Islet precursor cell (in vitro differentiated cells): ENCODE measurements at regions not wholly inside any gene's neighbourhood (a gene's known extent, or its start where the extent isn't known, plus 50 kb on each side); places are given as distances from the start of the nearest gene placed in this dataset.

Experiments used
- DNase-seq: peaks from one replicate; pipeline ENCODE4 v3.0.0-alpha.2; 2018

DNA sequence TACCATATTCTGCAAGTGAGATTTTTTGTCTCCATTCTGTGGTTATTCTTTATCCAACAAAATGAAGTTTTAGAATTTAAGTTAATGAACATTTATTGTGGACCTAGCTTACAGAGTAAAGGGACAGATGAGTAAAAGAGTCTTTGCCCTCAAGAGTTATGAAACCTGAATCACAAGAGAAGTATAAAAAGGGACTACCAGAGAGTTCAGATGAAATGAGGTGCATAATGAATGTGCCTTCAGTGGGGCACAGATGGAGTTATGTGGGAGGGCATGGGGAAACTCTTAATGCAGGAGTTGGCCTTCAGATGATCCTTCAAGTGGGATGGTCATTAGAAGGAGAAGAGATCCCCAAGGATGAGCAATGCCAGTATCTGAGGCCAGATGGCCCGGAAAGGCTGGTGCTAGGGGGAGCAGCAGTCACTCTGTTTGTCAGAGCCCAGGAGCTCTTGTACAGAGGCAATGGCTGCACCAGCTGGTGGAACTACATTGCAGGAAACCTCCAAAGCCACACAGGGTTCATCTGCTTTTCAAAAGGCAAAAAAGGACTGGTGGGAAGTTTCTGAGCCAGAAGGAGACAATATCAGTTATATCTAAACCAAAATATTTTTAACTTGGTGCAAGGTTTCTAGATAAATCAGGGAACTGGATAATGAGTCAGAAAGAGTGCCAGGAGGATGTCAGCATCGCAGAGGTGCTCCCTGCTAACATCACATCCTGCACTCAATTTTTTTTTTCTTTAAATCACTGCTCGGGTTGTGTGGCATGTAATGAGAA lies 162.0 kb downstream of the KLF6 start:
- no peak for DNase-seq

DNA sequence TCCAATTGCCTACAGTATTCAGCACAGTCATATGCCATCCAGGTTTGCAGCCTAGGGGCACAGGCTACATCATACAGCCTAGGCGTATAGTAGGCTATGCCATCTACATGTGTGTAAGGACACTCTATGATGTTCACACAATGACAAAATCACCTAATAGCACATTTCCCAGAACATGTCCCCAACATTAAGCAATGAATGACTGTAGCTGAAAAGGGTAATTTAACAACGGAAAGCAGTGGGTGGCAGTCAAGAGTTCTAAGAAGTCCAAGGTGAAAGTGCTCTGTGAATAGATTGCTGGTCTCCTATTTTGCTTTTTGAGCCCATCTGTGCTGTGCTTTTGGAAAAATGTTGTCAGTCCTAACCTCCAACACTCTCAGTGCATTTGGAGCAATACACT lies 162.6 kb downstream of the KLF6 start:
- no peak for DNase-seq

DNA sequence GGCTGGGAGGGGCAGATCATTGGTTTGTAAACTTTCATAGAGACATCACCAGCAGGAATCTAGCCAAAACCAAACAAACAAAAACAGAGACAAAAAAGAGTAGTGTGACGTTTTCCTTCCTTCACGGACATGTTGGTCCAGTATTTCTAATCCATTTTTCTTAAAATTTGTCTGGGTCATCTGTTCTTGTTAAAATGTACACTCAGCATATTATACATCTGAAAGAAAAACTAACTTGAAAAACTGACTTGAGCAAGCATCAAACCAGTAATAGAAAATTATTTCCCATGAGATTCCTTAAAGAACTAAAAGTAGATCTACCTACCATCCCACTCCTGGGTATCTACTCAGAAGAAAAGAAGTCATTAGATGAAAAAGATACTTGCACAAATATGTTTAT lies 164.2 kb downstream of the KLF6 start:
- no peak for DNase-seq

DNA sequence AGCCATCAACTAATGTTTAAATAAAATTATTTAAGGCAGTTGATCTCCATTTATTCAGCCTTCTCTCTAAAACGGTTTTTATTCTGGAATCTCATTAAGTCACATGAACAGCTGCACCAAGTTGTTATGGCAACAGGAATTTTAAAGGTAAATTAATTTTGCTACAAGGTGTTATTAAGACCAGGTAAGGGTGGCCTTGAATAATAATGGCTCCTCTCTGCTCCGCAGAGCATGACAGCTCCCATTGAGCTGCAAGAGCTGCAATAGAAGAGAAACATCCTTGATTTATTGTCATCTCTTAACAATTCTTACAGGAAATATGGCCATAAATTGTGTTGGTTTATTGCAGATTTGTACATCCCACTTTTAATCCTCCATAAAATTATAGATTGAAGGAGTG lies 165.8 kb downstream of the KLF6 start:
- DNase-seq = no peak

DNA sequence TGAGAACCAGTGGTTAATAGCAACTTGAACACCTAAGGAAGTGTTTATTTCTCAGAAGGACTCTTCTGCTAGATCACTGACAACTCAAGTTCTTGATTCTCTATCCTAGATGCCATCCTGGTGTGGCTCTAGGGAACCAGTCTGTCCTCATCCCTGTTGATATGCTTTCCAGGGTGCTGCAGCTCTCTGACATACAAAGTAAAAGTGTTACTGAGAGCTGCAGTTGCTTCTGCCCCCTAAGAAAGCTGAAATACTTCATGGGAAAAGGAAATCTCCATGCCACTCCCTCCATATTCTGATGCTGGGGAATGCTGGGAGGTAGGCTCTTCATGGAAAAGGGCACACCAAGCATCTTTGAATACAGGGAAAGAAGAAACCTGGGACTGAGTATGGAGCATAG lies 168.1 kb downstream of the KLF6 start:
- no peak for DNase-seq

DNA sequence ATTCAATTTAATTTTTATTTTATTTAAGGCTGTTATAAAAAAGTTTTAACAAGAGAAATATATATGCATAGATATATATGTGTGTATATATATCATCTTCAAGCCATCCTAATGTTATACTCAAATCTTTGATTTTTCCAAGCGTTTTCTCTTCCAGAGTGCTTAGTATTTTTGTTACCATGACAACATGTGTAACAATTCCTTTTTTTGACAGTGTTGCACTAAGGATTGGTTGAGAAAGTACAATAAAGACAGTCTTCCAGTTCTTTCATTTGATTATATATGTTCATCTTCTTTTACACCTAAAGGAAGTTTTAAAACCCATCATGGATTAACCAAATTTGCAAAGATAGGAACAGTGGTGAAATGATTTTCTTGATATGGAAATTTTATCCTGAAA lies 171.7 kb downstream of the KLF6 start:
- no peak for DNase-seq

DNA sequence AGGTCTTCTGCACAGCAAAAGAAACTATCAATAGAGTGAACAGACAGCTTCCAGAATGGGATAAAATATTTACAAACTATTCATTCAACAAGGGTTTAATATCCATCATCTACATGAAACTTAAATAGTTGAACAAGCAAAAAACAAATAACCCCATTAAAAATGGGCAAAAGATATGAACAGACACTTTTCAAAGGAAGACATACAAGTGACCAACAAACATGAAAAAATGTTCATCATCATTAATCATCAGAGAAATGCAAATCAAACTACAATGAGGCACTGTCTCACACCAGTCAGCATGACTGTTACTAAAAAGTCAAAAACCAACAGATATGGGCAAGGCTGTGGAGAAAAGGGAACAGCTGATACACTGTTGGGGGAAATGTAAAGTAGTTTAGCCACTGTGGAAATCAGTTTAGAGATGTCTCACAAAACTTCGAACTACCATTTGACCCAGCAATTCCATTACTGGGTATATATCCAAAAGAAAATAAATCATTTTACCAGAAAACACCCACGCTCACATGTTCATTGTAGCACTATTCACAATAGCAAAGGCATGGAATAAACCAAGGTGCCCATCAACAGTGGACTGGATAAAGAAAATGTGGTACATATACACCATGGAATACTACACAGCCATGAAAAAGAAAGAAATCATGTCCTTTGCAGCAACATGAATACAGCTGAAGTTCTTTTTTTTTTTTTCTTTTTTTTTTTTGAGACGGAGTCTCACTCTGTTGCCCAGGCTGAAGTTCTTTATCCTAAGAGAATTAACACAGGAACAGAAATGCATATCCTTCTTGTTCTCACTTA lies 172.6 kb downstream of the KLF6 start:
- DNase-seq = no peak

DNA sequence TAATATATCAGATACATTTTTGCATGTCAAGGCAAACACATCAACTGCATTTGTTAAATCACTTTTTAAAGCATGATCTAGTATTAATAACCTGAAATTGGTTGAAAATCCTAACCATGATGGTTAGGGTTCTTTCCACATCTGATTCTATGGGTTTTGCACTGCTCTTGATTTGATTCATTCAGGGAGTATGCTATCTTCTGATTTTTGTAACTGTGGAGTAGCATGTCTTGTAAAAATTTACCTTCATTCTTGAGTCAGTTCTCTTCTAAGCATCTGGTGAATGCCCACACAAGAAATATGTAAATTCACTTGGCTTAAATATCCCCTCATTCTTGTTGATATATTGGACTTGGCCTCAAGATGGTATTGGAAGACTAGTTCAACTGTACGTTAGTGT lies 178.7 kb downstream of the KLF6 start:
- no peak for DNase-seq

DNA sequence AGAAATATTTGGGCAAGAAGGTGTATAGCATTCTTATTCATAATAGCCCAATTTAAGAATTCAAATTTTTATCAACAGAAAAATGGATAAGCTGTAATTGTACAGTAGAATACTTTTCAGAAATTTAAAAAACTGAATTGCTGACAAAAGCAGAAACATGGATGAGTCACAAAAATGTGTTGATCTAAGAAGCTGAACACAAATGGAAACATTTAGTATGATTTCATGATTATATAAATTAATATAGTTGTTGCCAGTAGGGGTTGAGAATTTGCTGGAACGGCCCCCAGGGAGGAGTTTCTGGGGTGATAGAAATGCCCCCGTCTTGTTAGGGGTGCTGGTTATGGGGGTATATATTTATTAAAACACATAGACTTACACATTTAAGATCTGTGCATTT lies 179.1 kb downstream of the KLF6 start:
- DNase-seq = no peak

DNA sequence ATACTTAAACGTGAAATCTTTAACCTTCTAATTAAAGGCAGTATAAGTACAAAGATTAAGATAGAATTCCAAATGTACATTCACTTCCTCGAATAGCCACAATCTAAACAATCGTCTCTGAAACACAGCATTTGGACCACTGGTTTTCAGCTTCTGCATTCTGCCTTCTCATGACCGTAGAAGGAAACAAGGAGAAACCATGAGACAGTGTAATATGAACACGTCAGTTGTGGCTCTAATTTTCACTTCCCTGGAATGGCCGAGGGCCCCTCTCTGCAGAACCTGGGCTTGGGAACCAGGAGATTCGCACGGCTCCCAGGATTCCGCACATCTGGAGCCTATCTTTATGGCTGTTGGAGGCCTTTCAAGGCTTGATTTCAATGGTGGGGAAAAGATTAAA lies 189.3 kb downstream of the KLF6 start:
- DNase-seq = no peak

DNA sequence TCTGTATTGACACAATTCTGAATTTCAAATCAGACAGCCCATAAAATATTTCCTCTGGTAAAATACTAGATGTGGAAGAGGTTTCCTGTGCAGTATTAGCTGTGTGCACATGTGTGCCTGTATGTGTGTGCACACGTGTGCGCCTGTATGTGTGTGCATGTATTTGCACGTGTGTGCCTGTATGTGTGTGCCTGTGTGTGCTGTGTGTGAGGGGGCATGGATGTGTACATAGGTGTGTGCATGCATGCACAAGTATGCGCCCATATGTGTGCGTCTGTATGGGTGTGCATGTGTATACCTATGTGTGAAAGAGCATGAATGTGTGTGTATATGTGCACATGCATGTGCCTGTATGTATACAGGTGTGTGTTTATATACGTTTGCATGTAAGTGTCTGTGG lies 191.4 kb downstream of the KLF6 start:
- DNase-seq = no peak

DNA sequence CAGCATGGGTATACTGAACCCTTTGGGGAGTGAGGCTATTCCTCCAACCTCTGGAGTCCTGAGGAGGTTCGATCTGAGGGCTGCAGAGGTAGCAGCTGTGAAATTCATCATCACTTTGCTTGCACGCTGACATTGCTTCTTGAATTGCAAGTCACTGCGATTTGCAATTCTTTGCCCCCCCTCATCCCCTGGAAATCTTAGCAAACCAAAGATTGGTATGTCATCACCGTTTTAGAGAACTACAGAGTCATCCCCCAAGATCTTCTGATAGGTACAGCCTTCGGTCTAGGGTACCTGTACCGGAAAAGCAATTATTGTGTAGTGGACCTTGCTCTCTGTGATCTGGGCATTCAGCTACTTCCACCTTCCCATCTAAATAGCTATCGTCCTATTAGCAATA lies 192.6 kb downstream of the KLF6 start:
- no peak for DNase-seq

DNA sequence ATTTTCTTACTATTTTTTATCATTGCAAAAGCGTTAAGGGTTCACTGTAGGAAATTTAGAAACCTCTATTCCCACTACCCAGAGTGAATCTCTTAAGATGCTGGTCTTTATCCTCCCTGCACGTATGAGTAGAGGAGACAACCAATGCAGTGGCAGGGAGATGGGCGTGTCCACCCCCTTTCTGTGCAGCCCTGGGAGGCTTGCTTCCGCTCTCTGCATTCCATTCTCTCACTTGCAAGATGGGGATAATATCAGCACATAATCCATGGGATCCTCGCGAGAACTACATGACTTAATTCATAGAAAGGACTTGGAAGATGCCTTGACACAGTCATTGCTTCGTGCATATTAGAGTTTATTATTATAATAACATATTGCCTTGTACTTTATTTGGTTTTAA lies 196.2 kb downstream of the KLF6 start:
- DNase-seq = no peak

DNA sequence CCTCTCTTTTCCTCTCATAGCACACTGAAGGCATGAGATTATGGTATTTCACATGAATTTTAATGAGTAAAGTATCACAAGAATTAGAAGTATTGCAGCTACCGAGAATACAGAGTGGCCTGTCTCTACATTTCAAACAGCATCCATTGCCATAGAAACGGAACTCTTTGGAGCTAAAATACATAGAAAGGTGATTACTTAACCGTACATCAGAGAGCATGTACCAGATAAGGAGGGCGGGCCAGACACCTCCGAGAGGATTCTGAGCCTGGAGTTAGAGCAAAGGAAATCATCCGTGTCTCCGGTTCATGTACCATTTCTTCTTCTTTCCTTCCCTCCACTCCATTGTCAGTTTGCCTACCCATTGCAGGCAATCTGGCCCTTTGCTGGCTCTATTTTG lies 196.7 kb downstream of the KLF6 start:
- DNase-seq = no peak

DNA sequence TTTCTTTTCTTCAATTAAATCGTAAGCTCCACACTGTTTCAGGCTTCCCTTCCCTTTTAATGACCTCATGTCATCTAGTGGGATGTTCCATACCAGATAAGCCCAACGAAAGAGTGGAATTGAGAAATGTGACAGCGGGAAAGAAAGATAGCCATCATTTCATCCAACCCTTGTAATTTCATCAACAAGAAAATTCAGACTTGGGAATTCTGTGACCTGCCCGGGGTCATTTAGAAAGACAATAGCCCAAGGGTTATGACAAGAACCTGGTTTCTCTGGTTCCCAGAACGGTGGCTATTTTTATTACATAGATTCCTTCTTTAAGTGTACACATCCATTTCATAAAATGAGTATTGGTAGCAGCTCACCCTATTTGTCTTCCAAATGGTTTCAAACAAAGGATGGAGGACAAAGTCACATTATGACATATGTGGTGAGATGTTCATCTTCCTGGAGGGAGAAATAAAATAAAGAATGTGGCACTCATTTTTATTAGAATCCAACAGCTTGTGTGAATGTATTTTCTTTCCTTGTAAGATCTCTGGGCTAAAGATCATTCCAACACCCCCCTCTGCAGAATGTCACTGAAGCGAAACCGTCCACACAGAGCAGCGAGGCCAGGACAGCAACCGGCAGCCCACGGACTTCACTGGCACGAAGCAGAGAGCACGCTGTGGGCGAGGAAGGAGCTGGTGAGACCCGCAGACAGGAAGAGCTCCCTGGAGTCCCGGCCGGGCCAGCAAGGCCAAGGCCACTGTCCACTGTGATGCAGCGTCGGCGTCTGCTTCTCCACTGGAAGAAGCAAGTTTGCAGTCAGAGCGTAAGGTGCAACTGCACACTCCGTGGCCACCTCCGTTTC lies 199.9 kb downstream of the KLF6 start:
- no peak for DNase-seq

DNA sequence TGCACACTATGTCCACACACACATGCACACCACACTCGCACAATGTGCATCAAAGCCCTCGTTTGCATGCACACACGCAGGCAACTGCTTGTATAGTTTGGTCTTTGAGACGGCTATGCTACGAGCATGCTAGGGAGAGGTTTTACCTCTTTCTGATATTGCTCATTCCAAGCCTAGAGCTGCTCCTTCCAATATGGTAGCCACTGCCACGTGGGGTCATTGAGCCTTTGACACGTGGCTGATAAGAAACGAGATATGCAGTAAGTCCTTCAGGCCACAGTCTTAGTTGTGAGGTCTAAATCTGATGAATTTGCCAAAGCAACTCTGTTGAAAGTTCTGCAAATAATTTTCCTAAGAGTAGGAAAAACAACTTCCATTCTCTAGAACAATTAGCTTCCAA lies 204.4 kb downstream of the KLF6 start:
- no peak for DNase-seq

DNA sequence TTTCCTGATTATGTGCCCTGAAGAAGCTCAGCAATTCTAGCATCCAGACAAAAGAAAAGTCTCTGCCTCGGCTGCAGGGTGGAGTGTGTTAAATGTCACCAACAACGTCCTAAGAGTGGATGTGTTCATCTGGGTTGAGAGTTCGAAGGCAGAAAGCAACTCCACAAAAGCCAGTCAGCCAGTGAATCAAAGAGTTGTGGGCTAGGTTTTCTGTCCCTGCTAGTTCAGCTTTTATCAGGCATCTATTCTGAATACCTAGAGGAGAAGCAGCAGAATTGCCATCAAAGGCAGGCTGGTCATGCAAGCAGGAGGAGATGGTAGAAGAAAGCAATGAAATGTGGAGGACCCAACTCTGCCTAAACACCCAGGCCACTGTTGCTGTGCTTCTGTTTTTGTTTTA lies 205.2 kb downstream of the KLF6 start:
- no peak for DNase-seq

DNA sequence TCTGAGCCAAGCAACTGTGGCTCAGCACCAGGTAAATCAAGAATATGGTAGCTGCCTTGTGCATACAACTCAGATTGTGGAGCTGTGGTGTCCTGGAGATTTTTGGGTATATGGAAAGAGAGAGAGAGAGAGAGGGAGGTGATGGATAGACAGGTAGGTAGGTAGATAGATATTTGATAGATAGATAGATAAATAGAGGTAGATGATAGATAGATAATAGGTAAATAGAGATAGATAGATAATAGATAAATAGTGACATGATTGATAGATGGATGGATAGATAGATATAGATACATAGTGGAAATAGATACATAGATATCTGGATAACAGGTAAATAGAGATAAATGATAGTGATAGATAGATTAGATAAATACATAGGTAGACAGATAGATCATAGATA lies 206.3 kb downstream of the KLF6 start:
- no peak for DNase-seq

DNA sequence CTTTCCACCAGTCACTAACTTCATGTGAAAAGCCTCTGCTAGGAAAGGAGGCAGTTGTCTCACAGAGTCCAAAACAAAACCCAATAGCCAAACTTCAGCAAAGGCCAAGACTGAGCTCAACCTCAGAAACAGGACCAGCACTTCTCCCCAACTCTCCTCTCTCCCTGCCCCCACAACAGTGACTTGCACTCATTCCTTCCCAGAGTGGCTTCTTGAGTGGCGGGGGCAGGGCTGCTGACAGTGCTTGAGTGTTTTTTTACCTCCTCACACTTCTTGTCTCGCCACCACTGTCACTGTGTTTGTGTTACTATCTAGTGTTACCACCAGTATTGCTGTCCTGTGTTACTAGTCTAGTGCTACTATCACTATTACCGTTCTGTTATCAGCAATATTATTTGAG lies 206.8 kb downstream of the KLF6 start:
- no peak for DNase-seq

DNA sequence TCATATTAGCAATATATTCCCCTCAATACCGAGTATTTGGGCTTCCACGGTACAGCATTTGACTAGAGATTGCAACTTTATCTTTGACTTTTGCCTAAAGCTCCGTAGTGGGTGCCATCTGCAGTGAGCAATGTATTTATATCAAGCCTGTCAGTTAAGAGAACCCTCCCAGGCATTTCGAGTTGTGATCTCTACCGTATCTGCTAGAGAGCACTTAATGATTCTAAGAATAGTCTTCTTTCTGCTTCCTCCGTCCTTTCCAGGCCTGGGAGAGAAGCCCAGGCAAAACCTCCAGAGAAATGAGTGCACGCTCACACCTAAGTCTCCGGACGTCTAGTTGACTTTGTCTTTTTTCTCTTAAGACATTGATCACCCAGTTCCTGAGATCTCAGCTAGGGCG lies 210.6 kb downstream of the KLF6 start:
- DNase-seq = no peak

DNA sequence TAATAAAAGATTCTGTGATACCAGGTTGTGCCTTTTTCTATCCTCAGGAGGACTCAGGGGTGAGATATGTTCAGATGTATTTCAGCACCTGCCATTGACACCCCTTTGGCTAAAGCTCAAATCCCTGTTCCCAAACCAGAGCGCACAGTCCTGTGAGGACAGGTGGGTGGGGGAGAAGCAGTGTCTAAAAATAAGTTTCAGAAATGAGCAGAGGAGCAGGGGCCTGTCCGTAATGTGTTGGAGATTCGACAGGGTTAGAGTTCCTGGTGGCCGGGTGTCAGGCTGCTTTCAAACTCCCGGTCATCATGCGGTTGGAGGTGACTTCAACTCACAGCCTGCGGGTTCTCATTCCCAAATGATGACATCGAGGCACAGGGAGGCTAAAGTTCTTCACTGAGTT lies 211.5 kb downstream of the KLF6 start:
- no peak for DNase-seq

DNA sequence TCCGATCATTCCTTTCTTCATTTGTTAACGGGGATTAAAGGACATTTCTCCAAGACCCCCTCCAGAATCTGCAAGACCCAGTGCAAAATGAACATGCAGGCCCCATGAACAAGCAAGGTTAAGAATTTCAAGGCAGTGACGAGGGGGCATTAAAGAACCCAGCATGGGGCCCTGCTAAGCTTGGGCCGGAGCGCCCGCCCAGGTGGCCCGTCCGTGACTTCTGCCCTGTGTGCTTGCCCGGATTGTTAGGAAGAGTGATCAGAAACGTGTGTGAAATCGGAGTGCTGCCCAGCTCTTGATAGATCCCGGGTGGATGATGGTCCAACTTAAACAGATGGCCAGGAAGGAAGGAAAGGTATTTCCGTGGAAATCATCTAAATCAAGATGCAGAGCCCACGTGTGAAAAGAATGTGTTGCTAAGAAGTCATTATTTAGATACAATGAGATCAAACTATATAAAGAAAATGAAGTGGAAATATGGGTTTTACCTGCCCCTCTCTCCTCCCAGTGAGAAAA lies 213.6 kb downstream of the KLF6 start:
- no peak for DNase-seq

DNA sequence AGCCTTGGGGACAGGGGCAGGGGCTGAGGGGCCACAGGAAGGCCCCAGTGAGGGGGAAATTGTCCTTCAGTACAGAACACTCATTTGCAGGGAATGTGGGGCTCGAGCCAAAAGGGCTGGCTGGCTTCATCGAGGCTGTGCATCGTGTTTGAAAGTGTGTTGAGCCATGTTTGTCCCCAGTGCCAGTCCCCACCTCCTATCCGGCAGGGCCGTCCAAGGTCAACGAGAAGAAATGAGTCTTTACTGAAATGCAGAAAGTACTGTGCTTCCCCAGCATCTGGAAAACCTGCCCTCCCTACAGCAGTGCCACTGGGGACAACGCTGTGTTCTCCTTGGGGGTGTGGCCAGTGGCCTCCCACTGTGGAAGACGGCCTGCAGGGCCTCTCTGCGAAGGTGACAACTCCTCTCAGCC lies 214.1 kb downstream of the KLF6 start:
- DNase-seq = no peak
